ENCODE measurements at regions not wholly inside any gene's neighbourhood (a gene's known extent, or its start where the extent isn't known, plus 50 kb on each side); places are given as distances from the start of the nearest gene placed in this dataset.

- TF ChIP-seq TAF1 (IDR thresholded peaks at IDR 0.05; ENCODE audit: low read depth) (no peak), CTCF (IDR thresholded peaks at IDR 0.05; ENCODE audit: poor library complexity, severe bottlenecking) (no peak), EZH2 (IDR thresholded peaks at IDR 0.05; ENCODE audit: borderline replicate concordance, insufficient read depth, low read length, poor library complexity, severe bottlenecking) (no peak), EP300 (conservative IDR thresholded peaks at IDR 0.05; ENCODE audit: poor library complexity, severe bottlenecking) (no peak), RAD21 (conservative IDR thresholded peaks at IDR 0.05) (no peak), POLR2AphosphoS5 (IDR thresholded peaks at IDR 0.05) (no peak), SMC3 (conservative IDR thresholded peaks at IDR 0.05; ENCODE audit: poor library complexity) (no peak), MXI1 (conservative IDR thresholded peaks at IDR 0.05; ENCODE audit: poor library complexity, severe bottlenecking) (no peak)
- TF ChIP-seq, protein P1, sequence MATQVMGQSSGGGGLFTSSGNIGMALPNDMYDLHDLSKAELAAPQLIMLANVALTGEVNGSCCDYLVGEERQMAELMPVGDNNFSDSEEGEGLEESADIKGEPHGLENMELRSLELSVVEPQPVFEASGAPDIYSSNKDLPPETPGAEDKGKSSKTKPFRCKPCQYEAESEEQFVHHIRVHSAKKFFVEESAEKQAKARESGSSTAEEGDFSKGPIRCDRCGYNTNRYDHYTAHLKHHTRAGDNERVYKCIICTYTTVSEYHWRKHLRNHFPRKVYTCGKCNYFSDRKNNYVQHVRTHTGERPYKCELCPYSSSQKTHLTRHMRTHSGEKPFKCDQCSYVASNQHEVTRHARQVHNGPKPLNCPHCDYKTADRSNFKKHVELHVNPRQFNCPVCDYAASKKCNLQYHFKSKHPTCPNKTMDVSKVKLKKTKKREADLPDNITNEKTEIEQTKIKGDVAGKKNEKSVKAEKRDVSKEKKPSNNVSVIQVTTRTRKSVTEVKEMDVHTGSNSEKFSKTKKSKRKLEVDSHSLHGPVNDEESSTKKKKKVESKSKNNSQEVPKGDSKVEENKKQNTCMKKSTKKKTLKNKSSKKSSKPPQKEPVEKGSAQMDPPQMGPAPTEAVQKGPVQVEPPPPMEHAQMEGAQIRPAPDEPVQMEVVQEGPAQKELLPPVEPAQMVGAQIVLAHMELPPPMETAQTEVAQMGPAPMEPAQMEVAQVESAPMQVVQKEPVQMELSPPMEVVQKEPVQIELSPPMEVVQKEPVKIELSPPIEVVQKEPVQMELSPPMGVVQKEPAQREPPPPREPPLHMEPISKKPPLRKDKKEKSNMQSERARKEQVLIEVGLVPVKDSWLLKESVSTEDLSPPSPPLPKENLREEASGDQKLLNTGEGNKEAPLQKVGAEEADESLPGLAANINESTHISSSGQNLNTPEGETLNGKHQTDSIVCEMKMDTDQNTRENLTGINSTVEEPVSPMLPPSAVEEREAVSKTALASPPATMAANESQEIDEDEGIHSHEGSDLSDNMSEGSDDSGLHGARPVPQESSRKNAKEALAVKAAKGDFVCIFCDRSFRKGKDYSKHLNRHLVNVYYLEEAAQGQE (IDR thresholded peaks at IDR 0.05; ENCODE audit: borderline replicate concordance) = no peak
- Histone ChIP-seq H3K4me2 (ENCODE audit: low read length) (no peak overlapping the region), H3F3A (ENCODE audit: insufficient read depth, low read length, poor library complexity, severe bottlenecking) (no peaks in the 10 kb centered on the region), H3K9me3 (ENCODE audit: low read length) (no peaks in the 10 kb centered on the region), H3K27ac (ENCODE audit: low read length) (no peak overlapping the region), H3K79me2 (replicated peaks; ENCODE audit: insufficient read depth, low read length) (no peaks in the 10 kb centered on the region), H2AFZ (ENCODE audit: low read depth, low read length) (no peak overlapping the region), H3K27me3 (ENCODE audit: insufficient read depth, low read depth, low read length) (no peaks in the 10 kb centered on the region), H3K9ac (ENCODE audit: low read length) (no peak overlapping the region), H3K4me3 (ENCODE audit: low read length) (no peak overlapping the region), H3K9me2 (ENCODE audit: insufficient read depth, low read length) (no peaks in the 10 kb centered on the region), H3K36me3 (ENCODE audit: insufficient read depth, low read length) (no peaks in the 10 kb centered on the region), H4K20me1 (ENCODE audit: insufficient read depth) (no peaks in the 10 kb centered on the region)
Measured at GRCh38 chr5:56359809-56360685, 126.9 kb upstream of the ANKRD55 start.

DNA sequence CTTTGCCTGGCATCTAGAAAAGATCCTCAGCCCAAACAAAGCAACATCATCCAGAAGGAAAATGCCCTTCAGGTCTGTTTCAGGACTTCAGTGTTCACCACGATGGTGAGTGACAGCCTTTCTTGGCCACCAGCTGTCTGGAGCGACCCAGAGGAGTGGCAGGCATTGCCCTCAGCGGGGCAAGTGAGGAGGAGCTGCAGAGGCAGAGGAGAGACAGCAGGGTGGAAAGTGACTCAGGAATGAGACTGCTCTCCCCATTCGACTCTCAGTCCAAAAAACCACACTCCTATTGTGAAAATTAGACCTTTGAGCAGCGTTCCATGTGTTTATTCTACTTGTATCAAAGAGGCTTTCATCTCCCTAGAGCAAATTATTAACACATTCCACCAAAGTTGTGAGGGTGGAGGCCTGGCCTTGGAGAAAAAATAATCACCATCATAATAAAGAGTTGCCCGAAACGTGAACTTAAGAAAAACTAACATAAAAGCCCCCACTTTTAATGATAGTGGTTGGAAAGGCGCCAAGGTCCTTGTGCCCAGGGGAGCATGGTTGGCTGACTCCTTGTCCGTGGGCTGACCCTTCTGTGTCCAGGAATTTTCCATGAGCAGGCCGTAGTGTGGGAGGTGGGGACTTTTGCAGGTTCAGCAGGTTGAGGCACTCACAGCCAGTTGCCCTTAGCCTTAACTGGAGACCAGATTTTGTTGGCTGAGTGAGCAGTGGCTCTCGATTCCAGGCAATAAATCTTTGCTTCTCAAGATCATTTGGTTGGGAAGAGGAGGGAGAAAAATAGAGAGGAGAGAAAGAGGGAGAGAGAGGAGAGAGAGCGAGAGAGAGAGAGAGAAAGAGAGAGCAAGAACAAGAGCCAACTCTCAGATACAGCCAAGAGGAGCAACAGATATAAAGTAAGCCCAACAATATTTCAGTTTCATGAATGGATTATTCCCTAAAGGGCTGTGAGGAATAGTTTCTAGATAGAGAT lies 125.9 kb upstream of the ANKRD55 start:
- H4K20me1 ChIP-seq (ENCODE audit: insufficient read depth) = no peaks in the 10 kb centered on the region
- no peaks in the 10 kb centered on the region for H3F3A ChIP-seq (ENCODE audit: insufficient read depth, low read length, poor library complexity, severe bottlenecking)
- TF ChIP-seq POLR2AphosphoS5 (IDR thresholded peaks at IDR 0.05) = no peak
- no peak for TF ChIP-seq RAD21 (conservative IDR thresholded peaks at IDR 0.05)
- no peak for TF ChIP-seq TAF1 (IDR thresholded peaks at IDR 0.05; ENCODE audit: low read depth)
- TF ChIP-seq EP300 (conservative IDR thresholded peaks at IDR 0.05; ENCODE audit: poor library complexity, severe bottlenecking) = no peak
- no peak for TF ChIP-seq SMC3 (conservative IDR thresholded peaks at IDR 0.05; ENCODE audit: poor library complexity)
- TF ChIP-seq CTCF (IDR thresholded peaks at IDR 0.05; ENCODE audit: poor library complexity, severe bottlenecking) = no peak
- no peak for TF ChIP-seq MXI1 (conservative IDR thresholded peaks at IDR 0.05; ENCODE audit: poor library complexity, severe bottlenecking)
- TF ChIP-seq, protein P1 (IDR thresholded peaks at IDR 0.05; ENCODE audit: borderline replicate concordance) = no peak
- TF ChIP-seq EZH2 (IDR thresholded peaks at IDR 0.05; ENCODE audit: borderline replicate concordance, insufficient read depth, low read length, poor library complexity, severe bottlenecking) = no peak
- no peaks in the 10 kb centered on the region for H3K79me2 ChIP-seq (replicated peaks; ENCODE audit: insufficient read depth, low read length)
- no peaks in the 10 kb centered on the region for H3K36me3 ChIP-seq (ENCODE audit: insufficient read depth, low read length)
- H3K27me3 ChIP-seq (ENCODE audit: insufficient read depth, low read depth, low read length) = no peaks in the 10 kb centered on the region
- H3K27ac ChIP-seq (ENCODE audit: low read length) = no peak overlapping the region
- H2AFZ ChIP-seq (ENCODE audit: low read depth, low read length) = no peak overlapping the region
- no peaks in the 10 kb centered on the region for H3K9me2 ChIP-seq (ENCODE audit: insufficient read depth, low read length)
- H3K4me3 ChIP-seq (ENCODE audit: low read length) = no peak overlapping the region
- no peak overlapping the region for H3K9ac ChIP-seq (ENCODE audit: low read length)
- no peak overlapping the region for H3K4me2 ChIP-seq (ENCODE audit: low read length)
- no peaks in the 10 kb centered on the region for H3K9me3 ChIP-seq (ENCODE audit: low read length)
